HG03108 (cell line): ENCODE measurements at regions not wholly inside any gene's neighbourhood (a gene's known extent, or its start where the extent isn't known, plus 50 kb on each side); places are given as distances from the start of the nearest gene placed in this dataset.

Experiments
- ATAC-seq: cut with Tn5 transposase; IDR thresholded peaks from one replicate; pipeline ENCODE4 v1.9.1; 2021; ENCODE audit warnings: moderate library complexity; ENCODE audit not compliant: unreplicated experiment

GRCh38 chr4:123092586-123092985 lies 170.2 kb upstream of the NUDT6 start:
- ATAC-seq: no peak

GRCh38 chr4:123093236-123093635 lies 170.8 kb upstream of the NUDT6 start:
- no peak for ATAC-seq

GRCh38 chr4:123096038-123096437 lies 173.6 kb upstream of the NUDT6 start:
- no peak for ATAC-seq

GRCh38 chr4:123102897-123103471 lies 180.6 kb upstream of the NUDT6 start:
- peak; percentile 73 for ATAC-seq

GRCh38 chr4:123104310-123105025 lies 182.1 kb upstream of the NUDT6 start:
- ATAC-seq: no peak

- no peak for ATAC-seq
Observed at GRCh38 chr4:123105026-123105420, 182.6 kb upstream of the NUDT6 start.

GRCh38 chr4:123106747-123107146 lies 184.3 kb upstream of the NUDT6 start:
- no peak for ATAC-seq

GRCh38 chr4:123107444-123108252 lies 185.3 kb upstream of the NUDT6 start:
- no peak for ATAC-seq

GRCh38 chr4:123109139-123109538 lies 186.7 kb upstream of the NUDT6 start:
- ATAC-seq: no peak

- no peak for ATAC-seq
Observed at GRCh38 chr4:123110147-123110546, 187.8 kb upstream of the NUDT6 start.

- no peak for ATAC-seq
Observed at GRCh38 chr4:123110685-123111084, 188.3 kb upstream of the NUDT6 start.

GRCh38 chr4:123113155-123113554 lies 190.8 kb upstream of the NUDT6 start:
- ATAC-seq: no peak

GRCh38 chr4:123114084-123114914 lies 191.9 kb upstream of the NUDT6 start:
- no peak for ATAC-seq

GRCh38 chr4:123114915-123115756 lies 192.7 kb upstream of the NUDT6 start:
- ATAC-seq: no peak

- no peak for ATAC-seq
Observed at GRCh38 chr4:123116412-123116811, 194.0 kb upstream of the NUDT6 start.

GRCh38 chr4:123120473-123120872 lies 198.1 kb upstream of the NUDT6 start:
- ATAC-seq: no peak

GRCh38 chr4:123121241-123121907 lies 199.0 kb upstream of the NUDT6 start:
- ATAC-seq: no peak

GRCh38 chr4:123125477-123125876 lies 203.1 kb upstream of the NUDT6 start:
- no peak for ATAC-seq

- ATAC-seq: no peak
Observed at GRCh38 chr4:123127218-123127617, 204.8 kb upstream of the NUDT6 start.

GRCh38 chr4:123127875-123128274 lies 205.5 kb upstream of the NUDT6 start:
- ATAC-seq: no peak
